Heart left ventricle (tissue), 16 donors: ENCODE measurements at regions not wholly inside any gene's neighbourhood (a gene's known extent, or its start where the extent isn't known, plus 50 kb on each side); places are given as distances from the start of the nearest gene placed in this dataset.

ENCODE experiments used
- ATAC-seq, 4 donors: fragments of 200-7000 bp; cut with Tn5 transposase; one replicate each; pipeline ENCODE4 v1.9.1; 2020 to 2022; ENCODE audit warnings: moderate library complexity in 4 of 4, mild to moderate bottlenecking in 3 of 4, moderate number of reproducible peaks in 1 of 4
- DNase-seq, 5 donors: peaks; one replicate each; pipeline ENCODE4 v3.0.0-alpha.2; 2020
- H3K27ac ChIP-seq, 12 donors: fragments of 200-600 bp; sonication (generic) in 4 of 12; one replicate each; pipeline versions ENCODE4 v1.5.0 to v1.8.0; 2016 to 2022; ENCODE audit warnings: mild to moderate bottlenecking in 2 of 12
- H3K27me3 ChIP-seq, 9 donors: fragments of 200-600 bp; sonication (generic) in 2 of 9; one replicate each; pipeline versions ENCODE4 v1.5.1 to v1.8.0; 2016 to 2022; ENCODE audit warnings: mild to moderate bottlenecking in 3 of 9
- H3K36me3 ChIP-seq, 9 donors: fragments of 200-600 bp; sonication (generic) in 2 of 9; one replicate each; pipeline versions ENCODE4 v1.5.0 to v1.8.0; 2018 to 2022; ENCODE audit warnings: mild to moderate bottlenecking in 2 of 9
- H3K4me1 ChIP-seq, 12 donors: fragments of 200-600 bp; sonication (generic) in 4 of 12; one replicate each; pipeline versions ENCODE4 v1.5.0 to v1.8.0; 2016 to 2022; ENCODE audit warnings: mild to moderate bottlenecking in 3 of 12
- H3K4me3 ChIP-seq, 12 donors: fragments of 200-600 bp; sonication (generic) in 4 of 12; one replicate each; pipeline versions ENCODE4 v1.5.0 to v1.8.0; 2017 to 2022; ENCODE audit warnings: mild to moderate bottlenecking in 9 of 12, moderate library complexity in 4 of 12
- H3K9me3 ChIP-seq, 12 donors: fragments of 200-600 bp; sonication (generic) in 4 of 12; one replicate each; pipeline versions ENCODE4 v1.5.0 to v1.8.0; 2016 to 2022; ENCODE audit warnings: mild to moderate bottlenecking in 1 of 12
- POLR2A ChIP-seq, 2 donors: fragments of 450-650 bp; IDR thresholded peaks; one replicate each; pipeline ENCODE4 v1.6.1; 2017; ENCODE audit warnings: antibody characterized with exemption in 2 of 2, mild to moderate bottlenecking in 2 of 2, moderate library complexity in 2 of 2
- WGBS, 4 donors: extraction: QIAGEN DNeasy Blood & Tissue Kit in 2 of 4; methylation state at CpG; one replicate each; pipeline versions ENCODE4 v1.1.5 to v1.1.7; 2013 to 2018; 5-methylcytosine and 5-hydroxymethylcytosine counted together
- intact Hi-C, 10 donors: fragments of 100-400 bp; cut with DNase I; formaldehyde crosslinking; loops; one replicate each; pipeline versions ENCODE4 v1.11.1 to v1.14.2; 2022
- TF ChIP-seq, protein P1 (sequence below), 12 donors: fragments of 200-600 bp; sonication (generic) in 4 of 12; IDR thresholded peaks; one replicate each; pipeline versions ENCODE4 v1.5.0 to v1.8.0; 2018 to 2022; ENCODE audit warnings: antibody characterized with exemption in 12 of 12, mild to moderate bottlenecking in 5 of 12
- donor health status: ischemic (EF 13 %, LVEDD 7.1; RV severe dilation, severe dysfunction).
- donor health status: healthy with polysubstance abuse.
- donor health status: DM: no; HTN: yes; CAD: no.
- donor health status: DM: no; HTN: no; CAD: no.
- donor health status: ischemic (EF 25% LVEDD 6.9; RV normal size, moderate dysfunction).
- donor health status: ischemic (EF 25% LVEDD 5.7; RV mildly dilated, moderate dysfunction).
- donor health status: healthy.
- donor health status: DM: yes; HTN: yes; CAD: no.
- donor health status: ischemic (EF 35%, LVEDD 5.7; RV mildly dilated, moderate dysfunction).
- donor health status: nonischemic (EF 11% LVEDD 7.7; RV severe dilation, severe dysfunction).
- donor health status: DM: yes; HTN: yes; CAD: no.
- donor health status: PGD.
- donor health status: ischemic (EF 29% LVEDD 5.4; RV normal size, mild dysfunction).
- donor health status: nonischemic (EF 23%, LVEDD 6.1; RV moderate dilation, normal function).

DNA sequence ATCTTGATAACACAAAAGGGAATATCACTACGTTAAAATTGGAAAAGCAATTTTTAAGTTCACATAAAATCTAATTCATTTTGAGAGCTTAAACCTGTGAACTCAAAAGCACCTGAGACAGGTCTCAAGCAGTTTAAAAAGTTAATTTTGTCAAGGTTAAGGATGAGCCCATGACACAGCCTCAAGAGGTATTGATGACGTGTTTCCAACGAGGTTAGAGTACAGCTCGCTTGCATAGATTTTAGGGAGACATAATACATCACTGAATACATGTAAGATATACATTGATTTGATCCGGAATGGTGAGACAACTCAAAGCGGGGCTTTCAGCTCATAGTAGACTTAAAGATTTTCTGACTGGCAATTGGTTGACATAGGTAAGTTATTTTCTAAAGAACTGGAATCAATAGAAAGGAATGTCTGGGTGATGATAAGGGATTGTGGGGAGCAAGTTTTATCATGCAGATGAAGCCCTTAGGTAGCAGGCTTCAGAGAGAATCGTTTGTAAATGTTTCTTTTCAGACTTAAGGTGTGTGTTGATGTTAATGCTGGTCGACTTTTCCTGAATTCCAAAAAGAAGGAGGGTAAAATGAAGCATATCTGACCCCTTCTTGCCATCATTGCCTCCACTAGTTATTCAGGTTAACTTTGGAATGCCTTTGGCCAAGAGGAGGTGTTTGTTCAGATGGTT is 2890.6 kb downstream of the PCDH9 start:
- no peaks in the 10 kb centered on the region for H3K4me1 ChIP-seq
- DNase-seq (no peak), ATAC-seq (no peak)
- 68 to 72% (median 70%) methylated on average over 8 of the region's 8 CpGs for WGBS, 4 donors
- H3K27ac ChIP-seq, result no peak overlapping the region
- intact Hi-C loops, result no loop called here
- H3K9me3 ChIP-seq, result peaks cover 0 to 42% (median 3%) of the 10 kb centered on the region in 12 donors
- no peak for TF ChIP-seq POLR2A (IDR thresholded peaks at IDR 0.05)
- TF ChIP-seq, protein P1, sequence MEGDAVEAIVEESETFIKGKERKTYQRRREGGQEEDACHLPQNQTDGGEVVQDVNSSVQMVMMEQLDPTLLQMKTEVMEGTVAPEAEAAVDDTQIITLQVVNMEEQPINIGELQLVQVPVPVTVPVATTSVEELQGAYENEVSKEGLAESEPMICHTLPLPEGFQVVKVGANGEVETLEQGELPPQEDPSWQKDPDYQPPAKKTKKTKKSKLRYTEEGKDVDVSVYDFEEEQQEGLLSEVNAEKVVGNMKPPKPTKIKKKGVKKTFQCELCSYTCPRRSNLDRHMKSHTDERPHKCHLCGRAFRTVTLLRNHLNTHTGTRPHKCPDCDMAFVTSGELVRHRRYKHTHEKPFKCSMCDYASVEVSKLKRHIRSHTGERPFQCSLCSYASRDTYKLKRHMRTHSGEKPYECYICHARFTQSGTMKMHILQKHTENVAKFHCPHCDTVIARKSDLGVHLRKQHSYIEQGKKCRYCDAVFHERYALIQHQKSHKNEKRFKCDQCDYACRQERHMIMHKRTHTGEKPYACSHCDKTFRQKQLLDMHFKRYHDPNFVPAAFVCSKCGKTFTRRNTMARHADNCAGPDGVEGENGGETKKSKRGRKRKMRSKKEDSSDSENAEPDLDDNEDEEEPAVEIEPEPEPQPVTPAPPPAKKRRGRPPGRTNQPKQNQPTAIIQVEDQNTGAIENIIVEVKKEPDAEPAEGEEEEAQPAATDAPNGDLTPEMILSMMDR (IDR thresholded peaks at IDR 0.05), result no peak
- no peak overlapping the region for H3K4me3 ChIP-seq
- no peaks in the 10 kb centered on the region for H3K36me3 ChIP-seq
- no peaks in the 10 kb centered on the region for H3K27me3 ChIP-seq

DNA sequence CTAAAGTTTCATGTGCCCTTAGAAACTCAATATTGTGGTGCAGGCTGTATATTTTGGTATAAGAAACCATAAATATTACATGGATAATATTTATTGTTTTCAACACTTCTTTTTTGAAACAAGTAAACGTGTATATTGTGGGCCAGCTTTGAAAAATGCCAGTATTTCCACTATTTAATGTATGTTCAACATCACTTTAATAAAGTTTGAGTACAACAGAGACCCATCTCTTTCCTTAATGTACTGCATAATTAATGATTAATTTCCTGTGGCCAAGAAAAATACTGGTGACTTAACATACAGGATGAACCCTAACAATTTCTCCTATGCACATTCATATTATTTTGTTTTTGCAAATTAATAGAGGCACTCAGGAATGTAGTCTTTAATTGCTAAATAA is 2891.5 kb downstream of the PCDH9 start:
- 36 to 51% (median 44%) methylated on average over 1 of the region's 1 CpG for WGBS, 4 donors
- Histone ChIP-seq H3K27ac (no peak overlapping the region), H3K4me3 (no peak overlapping the region), H3K4me1 (no peaks in the 10 kb centered on the region), H3K9me3 (peaks cover 0 to 38% (median 6%) of the 10 kb centered on the region in 12 donors), H3K36me3 (no peaks in the 10 kb centered on the region), H3K27me3 (no peaks in the 10 kb centered on the region)
- intact Hi-C loops, result no loop called here
- DNase-seq (no peak), ATAC-seq (no peak)
- no peak for TF ChIP-seq POLR2A (IDR thresholded peaks at IDR 0.05)

DNA sequence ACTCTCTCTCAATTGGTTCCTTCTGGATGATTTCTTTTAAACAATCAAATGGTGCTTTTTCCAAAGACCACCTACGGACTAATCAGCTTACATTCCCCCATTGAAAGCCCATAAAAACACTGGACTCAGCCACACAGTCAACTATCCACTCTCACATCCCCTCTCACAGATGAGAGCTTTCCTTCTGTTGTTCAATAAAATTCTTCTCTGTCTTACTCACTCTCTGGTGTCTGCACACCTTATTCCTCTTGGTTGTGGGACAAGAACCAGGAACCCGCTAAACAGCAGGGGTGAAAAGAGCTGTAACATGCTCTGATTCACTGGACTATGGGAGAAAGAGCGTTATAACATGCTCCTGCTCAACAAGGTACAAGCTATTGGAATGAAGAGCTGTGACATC is 2896.2 kb downstream of the PCDH9 start:
- no peak for ATAC-seq
- Histone ChIP-seq H3K27ac (no peak overlapping the region), H3K4me3 (no peak overlapping the region), H3K27me3 (no peaks in the 10 kb centered on the region), H3K36me3 (no peaks in the 10 kb centered on the region), H3K9me3 (peaks cover 0 to 21% (median 0%) of the 10 kb centered on the region in 12 donors), H3K4me1 (no peaks in the 10 kb centered on the region)
- DNase-seq, result no peak
- intact Hi-C loops, result no loop called here
- TF ChIP-seq, protein P1 (IDR thresholded peaks at IDR 0.05), result no peak
- TF ChIP-seq POLR2A (IDR thresholded peaks at IDR 0.05), result no peak
- WGBS, 4 donors, result 79 to 89% (median 86%) methylated on average over 3 of the region's 3 CpGs

DNA sequence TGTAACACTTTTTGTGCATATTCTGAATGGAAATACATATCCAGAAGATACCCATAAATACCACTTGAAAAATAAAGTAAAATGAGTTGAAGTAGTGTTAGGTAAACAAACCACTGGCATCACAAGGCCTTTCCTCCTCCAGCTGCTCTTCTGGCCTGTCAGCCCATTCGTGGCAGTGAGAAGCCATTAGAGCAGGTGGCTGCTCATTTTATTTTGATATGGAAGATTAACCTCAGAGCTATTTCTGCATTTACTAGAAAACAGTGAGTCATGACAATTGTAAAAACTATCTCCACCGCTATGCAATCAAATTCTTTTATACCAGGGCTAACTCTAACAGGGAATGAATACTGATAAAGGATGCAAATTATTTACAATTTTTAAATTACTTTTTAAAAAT is 2898.1 kb downstream of the PCDH9 start:
- Histone ChIP-seq H3K27ac (no peak overlapping the region), H3K4me3 (no peak overlapping the region), H3K4me1 (no peaks in the 10 kb centered on the region), H3K9me3 (peaks cover 0 to 13% (median 0%) of the 10 kb centered on the region in 12 donors), H3K36me3 (no peaks in the 10 kb centered on the region), H3K27me3 (no peaks in the 10 kb centered on the region)
- TF ChIP-seq, protein P1 (IDR thresholded peaks at IDR 0.05), result no peak
- no peak for TF ChIP-seq POLR2A (IDR thresholded peaks at IDR 0.05)
- intact Hi-C loops, result no loop called here
- ATAC-seq (no peak), DNase-seq (no peak)
- WGBS, 4 donors, result 54 to 70% (median 66%) methylated on average over 2 of the region's 2 CpGs
